Endometrium (tissue), 2 donors: ENCODE measurements at regions not wholly inside any gene's neighbourhood (a gene's known extent, or its start where the extent isn't known, plus 50 kb on each side); places are given as distances from the start of the nearest gene placed in this dataset.
"Not testable (repeated sequence)": the region's sequence is repeated elsewhere in the genome, so short reads cannot be mapped to it uniquely, and the experiment has no call there.

Source experiments
- FAIRE-seq: peaks from 2 replicates; lab custom pipeline; 2012; peaks lifted over from hg19 to GRCh38; lab: Jason Lieb, UNC
- donor health status: control.
- donor health status: control.

DNA sequence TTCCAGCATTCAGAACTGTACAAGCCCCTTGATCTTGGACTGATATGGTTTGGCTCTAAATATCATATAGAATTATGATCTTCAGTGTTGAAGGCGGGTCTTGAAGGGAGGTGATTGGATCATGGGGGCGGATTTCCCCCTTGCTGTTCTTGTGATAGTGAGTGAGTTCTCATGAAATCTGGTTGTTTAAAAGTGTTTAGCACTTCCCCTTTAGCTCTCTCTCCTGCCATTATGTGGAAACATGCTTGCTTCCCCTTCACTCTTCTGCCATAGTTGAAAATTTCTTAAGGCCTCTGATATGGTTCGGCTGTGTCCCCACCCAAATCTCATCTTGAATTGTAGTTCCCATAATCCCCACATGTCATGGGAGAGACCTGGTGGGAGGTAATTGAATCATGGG is 305.3 kb upstream of the CYRIA start:
- not testable (repeated sequence) for FAIRE-seq

DNA sequence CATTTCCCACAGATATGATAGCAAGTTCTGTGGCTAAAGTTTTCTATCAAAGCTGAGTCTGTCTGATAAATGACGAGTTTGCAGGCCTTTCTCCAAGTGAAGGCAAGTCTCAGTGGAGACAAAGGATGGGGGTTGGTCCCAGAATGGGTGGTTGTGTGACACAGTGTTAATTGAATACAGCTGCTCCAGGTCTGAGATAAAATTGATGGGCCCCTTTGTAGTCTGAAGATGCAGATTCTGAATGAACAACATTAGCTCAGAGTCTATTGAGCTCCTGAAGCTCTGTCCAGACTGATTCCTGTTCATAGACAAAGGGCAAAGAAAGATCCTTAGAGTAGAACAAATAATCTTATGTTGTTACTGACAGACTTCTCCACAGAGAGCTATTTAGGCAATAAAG is 296.9 kb upstream of the CYRIA start:
- FAIRE-seq: no peak

GRCh38 chr2:16960579-16960978 is 294.9 kb upstream of the CYRIA start:
- no peak for FAIRE-seq

DNA sequence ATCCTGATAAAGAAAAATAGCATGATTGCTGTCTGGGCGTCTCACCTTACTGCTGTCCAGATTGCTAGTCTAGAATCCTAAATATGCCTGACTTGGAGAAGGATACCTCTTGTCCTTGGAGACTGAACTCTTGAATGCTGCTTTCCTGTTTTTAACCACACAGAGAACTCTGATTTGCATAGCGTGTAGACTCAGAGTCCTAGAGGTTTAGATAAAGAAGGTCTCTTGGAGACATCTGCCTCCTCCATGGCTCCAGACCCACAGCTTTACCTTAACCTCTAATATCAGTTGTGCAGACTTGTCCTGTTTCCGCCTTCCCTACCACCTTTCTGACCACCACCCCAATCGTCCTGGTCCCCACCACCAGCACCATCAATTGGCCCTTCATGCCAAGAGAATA is 292.6 kb upstream of the CYRIA start:
- FAIRE-seq: no peak

DNA sequence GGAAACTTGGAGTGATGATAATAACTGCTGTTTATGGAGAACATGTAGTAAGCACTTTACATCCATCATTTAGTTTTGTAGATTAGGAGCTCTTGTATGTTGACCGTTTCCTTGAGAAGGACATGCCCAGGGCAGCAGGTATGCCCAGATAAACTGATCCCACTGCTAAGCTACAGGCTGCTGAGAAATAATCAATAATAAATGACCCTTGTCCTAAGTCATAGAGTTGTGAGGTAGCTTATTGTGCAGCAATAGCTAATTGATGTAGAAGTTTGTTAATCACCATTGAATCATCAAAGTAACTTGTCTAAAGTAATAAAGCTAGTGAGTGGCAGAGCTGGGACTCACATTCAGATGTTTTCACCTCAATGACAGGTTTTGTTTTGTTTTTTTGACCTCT is 287.2 kb upstream of the CYRIA start:
- no peak for FAIRE-seq

DNA sequence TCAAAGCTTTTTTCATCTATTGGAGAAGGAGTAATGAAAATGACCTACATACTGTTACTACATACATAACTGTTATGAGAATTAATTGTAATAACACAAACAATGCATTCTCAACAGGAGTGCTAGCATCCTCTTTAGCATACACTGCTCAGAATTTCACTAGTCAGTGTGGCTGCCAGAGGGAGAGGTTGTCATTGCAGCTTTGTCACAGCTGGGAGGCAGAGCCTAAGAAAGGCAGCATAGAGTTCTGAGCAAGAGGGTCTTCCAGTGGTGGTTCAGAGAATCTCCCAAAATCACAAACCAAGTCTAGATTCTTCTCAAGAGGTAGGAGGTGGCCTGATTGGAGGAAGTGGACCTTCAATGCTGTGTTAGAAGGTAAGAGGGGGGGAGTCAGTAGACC is 286.7 kb upstream of the CYRIA start:
- FAIRE-seq: no peak

DNA sequence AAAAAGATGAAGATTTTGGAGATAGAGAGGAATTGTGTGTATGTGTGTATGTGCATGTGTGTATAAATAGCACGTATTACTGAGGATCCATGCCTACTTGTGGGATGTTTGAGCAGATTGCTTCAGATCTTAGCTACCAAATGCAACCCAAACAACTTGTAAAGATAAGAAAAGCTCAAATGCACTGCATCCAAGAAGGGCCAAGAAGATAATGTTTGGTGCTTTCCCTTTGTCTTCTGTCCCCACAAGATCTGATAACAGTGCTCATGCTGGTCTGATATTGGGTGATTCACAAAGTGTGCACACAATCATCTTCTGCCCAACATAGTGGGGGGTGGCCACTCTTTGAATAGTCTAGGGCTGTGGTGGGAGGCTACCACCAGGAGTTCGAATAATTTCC is 284.8 kb upstream of the CYRIA start:
- FAIRE-seq: no peak

DNA sequence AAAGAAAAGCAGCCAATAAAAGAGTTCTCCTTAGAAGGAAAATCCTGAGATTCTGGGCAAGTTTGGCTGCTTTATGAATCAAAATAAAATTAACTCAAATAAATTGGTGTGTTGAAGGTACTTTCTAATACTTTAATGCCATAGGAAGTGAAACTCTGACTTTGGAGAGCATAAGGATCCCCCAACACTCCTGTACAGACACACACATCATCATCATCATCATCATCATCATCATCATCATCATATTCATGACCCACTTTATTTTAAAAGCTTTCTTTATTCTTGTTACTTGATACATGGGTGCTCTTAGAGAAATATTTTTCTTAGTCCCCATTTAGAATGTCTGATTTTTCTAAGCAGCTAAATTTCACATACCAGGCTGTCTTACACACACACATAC is 283.1 kb upstream of the CYRIA start:
- FAIRE-seq: no peak

- no peak for FAIRE-seq
Measured at GRCh38 chr2:16948053-16948452, 282.4 kb upstream of the CYRIA start.

GRCh38 chr2:16943279-16943958 is 277.8 kb upstream of the CYRIA start:
- FAIRE-seq: no peak

- no peak for FAIRE-seq
Measured at GRCh38 chr2:16940214-16940613, 274.6 kb upstream of the CYRIA start.

- no peak for FAIRE-seq
Measured at GRCh38 chr2:16939771-16940170, 274.1 kb upstream of the CYRIA start.

GRCh38 chr2:16933355-16933754 is 267.7 kb upstream of the CYRIA start:
- FAIRE-seq: peak; percentile 74

- FAIRE-seq: no peak
Measured at GRCh38 chr2:16932826-16933225, 267.2 kb upstream of the CYRIA start.

DNA sequence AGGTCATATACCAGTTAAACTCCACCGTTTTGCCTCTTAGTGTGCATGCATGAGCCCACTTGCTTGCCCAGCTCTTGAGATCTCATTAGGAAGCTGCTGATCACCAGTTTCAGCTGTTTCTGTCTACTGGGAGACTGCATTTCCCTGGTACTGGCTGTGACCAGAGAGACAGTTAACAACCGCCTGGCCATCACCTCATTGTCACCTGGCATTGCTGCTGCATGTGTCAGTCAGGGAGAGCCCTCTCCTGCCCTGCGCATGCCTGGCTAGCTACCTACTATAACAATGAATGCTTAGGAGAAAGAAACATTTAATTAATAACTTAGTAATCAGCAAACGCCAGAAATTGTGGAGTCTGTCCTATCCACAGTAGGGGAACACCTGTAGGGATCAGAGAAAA is 265.8 kb upstream of the CYRIA start:
- no peak for FAIRE-seq

- FAIRE-seq: no peak
Measured at GRCh38 chr2:16927398-16927797, 261.8 kb upstream of the CYRIA start.

DNA sequence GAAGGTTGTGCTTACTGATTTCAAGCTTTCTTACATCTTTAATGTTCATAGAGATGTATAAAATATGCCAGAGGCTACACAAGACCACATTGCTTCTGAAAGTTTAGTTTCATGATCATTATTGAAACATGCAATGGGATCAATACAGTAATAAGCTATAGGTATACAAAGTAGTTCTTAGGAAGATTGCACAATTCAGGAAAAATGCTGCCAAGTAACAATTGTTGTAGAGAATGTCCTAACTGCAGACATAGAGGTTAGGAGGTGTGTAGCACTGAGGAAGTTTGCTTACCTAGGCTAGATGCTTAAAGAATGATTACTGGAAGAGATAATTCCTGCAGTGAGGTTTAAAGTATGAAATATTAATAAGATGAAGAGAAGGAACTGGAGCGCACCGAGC is 259.5 kb upstream of the CYRIA start:
- no peak for FAIRE-seq

DNA sequence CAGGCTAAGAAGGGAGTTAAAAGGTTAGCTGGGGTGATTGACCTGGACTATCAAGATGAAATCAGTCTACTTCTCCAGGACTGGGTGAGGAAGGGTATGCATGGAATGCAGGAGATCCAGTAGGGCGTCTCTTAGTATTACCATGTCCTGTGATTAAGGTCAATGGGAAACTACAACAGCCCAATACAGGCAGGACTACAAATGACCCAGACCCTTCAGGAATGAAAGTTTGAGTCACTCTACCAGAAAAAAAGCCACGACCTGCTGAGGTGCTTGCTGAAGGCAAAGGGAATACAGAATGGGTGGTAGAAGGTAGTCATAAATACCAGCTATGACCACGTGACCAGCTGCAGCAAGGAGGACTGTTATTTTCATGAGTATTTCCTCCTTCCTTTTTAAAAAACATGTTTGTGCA is 249.7 kb upstream of the CYRIA start:
- FAIRE-seq: not testable (repeated sequence)

GRCh38 chr2:16911746-16912145 is 246.1 kb upstream of the CYRIA start:
- no peak for FAIRE-seq

DNA sequence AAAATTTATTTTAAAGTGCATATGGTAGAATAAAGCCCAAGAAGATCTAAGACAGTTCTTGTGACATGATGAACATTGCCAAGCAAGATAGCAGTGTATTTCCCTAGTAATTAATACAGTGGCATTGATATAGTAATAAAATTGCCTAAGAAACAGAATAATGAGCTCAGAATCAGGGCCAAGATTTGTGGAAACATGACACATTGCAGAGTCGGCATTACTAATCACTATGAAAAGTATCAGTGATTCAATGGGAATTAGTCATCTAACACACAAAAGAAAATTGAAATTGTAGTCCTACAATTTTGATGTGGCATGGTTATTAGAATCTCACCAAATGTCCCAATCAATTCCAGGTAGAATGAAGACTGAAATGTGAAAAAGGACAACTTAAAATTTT is 243.0 kb upstream of the CYRIA start:
- no peak for FAIRE-seq

- FAIRE-seq: no peak
Measured at GRCh38 chr2:16907645-16908282, 242.1 kb upstream of the CYRIA start.

DNA sequence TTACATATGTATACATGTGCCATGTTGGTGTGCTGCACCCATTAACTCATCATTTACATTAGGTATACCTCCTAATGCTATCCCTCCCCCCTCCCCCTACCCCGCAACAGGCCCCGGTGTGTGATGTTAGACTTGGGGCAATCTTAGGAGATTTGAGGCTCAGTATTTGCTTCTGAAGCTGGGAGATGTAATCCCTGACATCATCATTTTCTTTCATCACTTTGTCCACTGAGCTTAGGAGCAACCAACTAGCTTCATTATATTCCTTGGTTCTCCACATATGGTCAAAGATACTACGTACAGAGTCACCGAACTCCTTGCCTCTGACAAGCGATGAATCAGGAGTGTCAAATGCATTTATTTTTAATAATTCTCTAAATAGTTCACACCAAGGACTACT is 239.7 kb upstream of the CYRIA start:
- not testable (repeated sequence) for FAIRE-seq

GRCh38 chr2:16900405-16901025 is 234.9 kb upstream of the CYRIA start:
- FAIRE-seq: no peak

DNA sequence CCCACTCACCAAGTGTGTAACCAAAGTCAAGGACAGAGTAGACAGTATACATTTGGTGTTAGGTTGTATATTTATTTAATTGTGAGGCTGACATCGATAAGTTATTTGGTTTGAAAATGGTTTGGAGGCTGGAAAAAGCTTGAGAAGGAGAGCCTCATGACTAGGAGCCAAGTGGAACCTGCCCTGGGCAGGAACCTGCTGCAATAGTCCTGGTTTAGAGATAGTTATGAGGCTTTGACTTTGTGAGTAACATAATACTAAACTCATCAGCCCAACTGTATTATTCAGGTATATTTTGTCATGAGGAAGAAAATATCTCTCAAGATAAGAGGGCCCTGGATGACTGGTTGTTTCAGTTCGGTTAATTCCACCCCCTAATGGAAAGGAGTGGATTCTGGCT is 234.3 kb upstream of the CYRIA start:
- FAIRE-seq: no peak
